ENCODE measurements at regions not wholly inside any gene's neighbourhood (a gene's known extent, or its start where the extent isn't known, plus 50 kb on each side); places are given as distances from the start of the nearest gene placed in this dataset.

DNA sequence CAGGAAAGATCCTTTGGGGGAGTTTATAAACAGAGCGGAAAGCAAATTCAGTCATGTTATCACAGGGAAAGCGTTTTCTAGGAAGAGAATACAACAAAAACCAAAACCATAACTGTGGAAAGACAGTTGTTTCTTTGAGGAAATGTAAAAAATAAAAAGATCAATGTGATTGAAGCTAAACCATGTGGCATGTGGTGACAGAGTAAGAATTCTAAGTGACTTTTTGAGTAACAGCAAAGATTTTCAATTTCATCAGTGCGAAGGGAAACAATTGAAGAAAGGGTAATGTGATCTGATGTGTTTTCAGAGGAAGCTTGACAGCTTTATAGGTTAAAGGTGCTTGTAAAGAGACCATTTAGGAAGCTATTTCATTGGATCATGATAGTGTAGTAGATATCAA is 575.9 kb upstream of the CHORDC1 start:
- DNase-seq, result no peak

GRCh38 chr11:90795746-90796145 is 572.9 kb upstream of the CHORDC1 start:
- DNase-seq, result no peak

GRCh38 chr11:90788961-90789360 is 566.1 kb upstream of the CHORDC1 start:
- no peak for DNase-seq

DNA sequence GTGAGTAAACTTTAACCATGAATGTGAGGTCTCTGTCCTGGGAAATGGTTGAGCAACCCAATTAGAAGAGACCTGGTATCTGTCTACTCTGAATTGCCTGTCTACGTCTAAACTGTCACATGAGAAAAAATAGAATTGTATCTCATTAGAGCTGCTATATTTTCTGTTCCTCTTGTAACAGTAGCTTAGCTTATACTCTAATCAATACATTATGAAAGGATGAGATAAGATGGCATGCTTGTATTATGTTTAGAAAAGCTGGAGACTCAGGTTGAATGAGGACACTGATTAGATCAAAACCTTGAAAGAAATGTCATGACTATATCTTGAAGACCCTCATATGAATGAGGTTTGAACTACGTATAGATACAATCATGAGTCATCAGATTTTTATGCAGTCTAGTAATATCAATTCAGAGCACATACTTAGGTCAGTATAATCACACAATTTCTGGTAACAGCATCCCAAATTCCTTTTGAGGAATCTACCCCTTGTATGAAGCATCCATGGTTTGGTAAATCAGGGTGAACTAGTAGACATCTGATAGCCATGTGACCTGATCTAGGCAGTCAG is 561.5 kb upstream of the CHORDC1 start:
- DNase-seq, result no peak

DNA sequence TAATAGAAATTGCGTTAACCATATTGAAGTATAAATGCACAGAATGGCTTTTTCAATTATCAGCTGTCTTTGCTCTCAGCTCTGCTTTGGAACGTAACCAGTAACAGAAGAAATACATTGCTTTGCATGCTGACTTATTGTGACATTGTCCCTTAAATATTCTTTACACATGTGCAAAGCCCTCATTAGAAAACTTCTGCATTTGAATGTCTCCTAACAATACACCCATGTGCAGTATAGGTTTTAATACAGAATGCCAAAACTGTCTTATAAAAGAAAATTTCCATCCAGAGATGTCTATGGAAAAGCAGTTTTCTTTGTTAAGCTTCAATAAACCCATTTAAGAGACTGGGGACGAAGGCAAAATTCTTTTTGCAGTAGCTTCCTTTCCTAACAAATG is 560.3 kb upstream of the CHORDC1 start:
- no peak for DNase-seq

DNA sequence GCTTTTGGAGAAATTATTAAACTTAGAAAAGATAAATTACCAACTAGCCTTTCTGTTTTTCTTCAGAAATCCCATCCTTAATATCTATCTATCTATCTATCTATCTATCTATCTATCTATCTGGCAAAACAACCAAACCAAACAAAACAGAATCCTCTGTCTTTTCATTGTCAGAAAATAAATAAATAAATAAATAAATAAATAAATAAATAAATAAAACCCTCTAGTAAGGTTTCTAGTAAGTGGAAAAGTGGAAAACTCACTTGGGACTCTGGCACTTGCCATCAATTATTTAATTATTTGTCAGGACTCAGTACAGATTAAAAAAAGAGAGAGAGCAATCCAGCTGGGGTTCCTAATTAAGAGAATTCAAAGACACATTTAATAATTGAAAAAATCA is 556.2 kb upstream of the CHORDC1 start:
- DNase-seq, result no peak

DNA sequence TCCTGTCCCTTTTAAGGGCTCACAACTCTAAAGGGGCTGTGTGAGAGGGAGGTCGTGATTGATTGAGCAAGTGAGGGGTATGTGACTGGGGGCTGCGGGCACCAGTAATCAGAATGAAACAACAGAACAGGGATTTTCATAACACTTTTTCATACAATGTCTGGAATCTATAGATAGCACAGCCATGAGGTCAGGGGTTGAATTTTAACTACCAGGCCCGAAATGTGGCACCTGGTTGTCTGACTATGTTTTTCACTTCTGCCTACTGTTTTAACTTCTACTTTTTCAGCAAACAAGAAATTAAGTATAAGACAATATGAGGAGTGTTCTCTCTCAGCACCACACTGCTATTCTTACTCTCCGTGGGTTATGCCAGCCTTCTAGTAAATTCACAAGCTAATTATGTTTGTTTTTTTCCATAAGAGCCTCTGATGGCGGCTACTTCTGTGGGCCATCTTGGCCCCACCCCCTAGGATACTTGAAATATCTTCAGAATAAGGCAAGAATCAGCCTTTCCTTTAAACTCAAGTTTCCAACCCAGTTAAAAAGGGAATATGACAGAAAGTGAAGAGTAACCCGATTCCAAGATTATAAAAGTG is 552.8 kb upstream of the CHORDC1 start:
- no peak for DNase-seq

DNA sequence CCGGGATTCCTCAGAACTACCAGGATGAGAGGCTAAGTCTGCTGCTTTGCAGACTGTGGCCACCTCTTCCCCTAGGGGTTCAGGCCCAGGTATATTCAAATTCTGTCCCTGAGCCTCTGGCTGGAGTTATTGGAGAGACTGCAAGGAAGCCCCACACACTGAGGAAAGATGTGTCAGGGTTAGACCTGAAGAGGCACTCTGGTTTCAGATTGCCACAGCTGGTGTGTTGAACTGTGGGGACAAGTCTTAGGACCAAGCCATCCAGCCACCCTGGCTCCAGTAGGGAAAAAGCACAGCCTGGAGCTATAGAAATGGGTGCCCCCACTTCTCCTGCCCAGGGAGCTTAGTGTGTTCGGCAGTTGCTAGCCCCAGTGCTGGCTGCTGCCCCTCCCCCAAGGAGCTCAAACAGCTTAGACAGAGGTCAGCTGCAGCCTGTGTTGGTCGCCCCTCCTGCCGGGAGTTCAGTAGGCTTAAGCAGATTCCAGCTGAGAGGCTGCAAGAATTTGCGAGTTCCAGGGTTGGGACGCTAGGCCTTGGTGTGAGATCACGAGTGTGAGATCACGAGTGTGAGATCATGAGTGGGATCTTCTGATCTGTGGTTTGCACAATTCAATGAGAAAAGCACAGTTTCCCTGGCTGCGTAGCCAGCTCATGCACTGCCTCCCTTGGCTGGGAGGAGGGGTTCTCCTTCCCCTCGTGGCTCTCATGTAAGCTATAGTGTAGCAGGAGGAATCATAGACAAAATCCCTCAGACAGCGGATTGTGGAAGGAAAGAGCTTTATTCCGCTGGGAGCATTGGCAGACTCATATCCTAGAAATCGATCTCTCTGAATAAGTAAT is 552.1 kb upstream of the CHORDC1 start:
- DNase-seq, result no peak

DNA sequence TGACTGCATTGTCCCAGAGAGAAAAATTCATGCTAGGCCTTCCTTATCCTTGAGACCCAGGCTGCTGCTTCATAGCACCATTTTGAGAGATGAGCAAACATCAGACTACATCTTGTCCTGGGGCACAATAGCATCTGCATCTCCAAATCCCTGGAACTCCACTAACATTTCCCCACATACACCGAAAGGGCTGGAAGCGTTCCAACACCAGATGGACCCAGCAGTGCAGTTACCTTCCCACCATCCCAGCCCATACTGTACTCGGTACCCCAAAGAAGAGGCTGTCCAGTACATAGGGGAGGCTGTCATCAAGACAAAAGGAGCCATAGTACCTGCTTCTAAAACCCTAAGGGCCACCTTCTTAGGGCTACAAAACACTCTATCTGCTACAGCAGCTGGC is 547.2 kb upstream of the CHORDC1 start:
- no peak for DNase-seq

GRCh38 chr11:90766121-90766520 is 543.3 kb upstream of the CHORDC1 start:
- no peak for DNase-seq

DNA sequence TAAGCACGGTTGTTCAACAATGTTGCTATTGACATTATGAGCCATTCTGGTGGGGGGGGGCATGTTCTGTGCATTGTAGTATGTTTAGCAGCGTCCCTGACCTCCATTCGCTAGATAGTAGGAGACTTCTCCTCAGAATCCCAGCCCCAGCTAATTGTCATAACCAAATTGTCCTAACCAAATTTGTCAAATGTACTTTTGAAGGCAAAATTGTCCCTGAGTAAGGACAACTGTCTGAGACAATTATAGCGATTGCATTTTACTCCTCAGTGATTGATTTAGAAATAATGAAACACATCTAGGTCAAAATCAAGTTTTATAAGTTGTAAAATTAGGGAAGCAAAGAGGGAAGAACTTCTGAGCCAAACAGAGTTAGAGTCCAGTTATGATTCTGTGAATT is 541.8 kb upstream of the CHORDC1 start:
- DNase-seq, result no peak

DNA sequence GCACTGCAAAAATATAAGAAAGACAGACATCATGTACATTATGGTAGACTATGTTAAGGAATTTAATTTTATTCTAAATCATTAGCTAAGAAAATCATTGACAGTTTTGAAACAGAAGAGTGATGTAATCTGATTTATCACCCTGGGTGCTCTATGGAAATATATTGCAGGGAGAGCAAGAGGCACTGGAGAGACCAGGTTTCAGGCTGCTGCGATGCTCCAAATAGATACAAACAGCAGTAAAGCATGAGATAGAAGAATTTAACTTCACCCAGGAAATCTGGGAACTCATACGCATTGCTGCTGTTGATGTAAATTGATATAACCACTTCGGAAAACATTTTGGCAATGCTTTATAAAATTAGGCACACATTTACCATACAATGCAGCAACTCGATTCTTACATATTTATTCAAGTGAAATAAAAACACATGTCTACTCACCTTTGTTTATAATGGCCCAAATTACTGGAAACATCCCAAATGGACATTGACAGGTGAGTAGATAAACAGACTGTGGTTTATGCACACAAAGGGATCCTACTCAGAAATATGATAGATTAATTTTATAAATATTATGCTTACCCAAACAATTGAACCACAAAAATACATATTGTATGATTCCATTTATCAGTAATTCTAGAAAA is 535.1 kb upstream of the CHORDC1 start:
- no peak for DNase-seq

DNA sequence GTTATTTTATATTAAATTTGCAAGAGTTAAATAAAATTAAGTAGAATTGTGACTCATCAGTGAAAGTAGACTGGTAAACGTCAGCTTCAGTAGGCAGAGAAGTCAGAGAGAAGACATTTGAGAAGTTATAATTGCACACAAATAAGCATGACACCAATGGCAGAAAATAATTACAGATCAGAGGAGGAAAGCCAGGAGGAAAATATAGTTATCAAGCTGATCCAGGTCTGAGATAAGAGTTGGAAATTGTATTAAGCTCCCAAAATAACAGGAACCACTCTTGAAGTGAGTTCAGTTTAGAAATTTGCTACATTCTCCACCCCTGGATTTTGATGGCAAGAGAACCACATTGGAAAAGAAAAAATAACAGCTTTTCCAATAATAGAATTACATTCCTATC is 533.8 kb upstream of the CHORDC1 start:
- DNase-seq, result no peak

DNA sequence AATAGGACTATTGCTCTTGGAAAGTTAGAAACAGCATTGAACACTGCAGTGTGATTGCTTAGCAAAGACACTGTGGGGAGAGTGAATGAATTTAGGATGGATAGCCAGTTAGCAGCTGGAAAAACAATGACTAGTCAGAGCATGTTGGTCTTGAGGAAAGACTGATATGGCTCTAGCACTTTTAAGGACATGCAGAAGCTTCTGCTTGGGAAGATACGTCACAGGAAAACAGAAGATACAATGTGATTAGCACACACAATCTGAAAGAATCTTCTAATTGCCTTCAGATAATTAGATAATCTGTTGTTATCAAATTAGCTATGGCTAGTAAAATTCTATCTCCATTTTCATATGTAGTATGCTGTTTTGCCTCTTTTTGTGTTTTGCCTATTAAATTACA is 530.7 kb upstream of the CHORDC1 start:
- DNase-seq, result no peak

DNA sequence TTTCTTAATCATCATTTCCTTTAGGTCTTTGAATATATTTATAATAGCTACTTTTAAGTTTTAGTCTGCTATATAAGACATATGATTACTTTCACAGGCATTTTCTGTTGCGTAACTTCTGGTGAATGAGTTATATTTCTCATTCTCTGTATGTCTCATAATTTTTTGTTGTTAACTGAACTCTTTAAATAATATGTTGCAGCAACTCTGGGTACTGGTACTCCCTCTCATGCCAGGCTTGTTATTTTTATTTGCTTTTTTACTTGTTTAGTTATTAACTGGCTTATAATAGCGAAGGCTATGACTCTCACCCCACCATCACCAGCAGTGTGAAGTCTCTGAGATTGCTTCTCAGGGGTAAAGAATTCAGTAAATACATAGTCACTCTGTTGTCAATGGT is 524.2 kb upstream of the CHORDC1 start:
- DNase-seq, result no peak

DNA sequence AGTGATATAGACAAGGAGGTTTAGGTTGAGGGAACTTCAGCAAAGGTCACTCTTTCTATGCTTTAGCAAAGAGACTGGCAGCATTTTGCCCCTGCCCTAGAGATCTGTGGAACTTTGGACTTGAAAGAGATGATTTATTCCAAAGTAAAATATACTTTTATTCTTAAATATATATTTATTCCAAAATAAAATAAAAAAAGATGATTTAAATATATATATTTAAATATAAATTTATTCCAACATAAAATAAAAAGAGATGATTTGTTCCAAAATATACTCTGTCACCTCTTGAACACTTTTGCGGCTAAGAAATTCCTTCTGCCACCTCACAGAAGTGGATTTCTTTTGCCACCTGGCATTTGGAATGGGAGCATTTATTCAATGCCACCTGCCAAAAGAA is 521.3 kb upstream of the CHORDC1 start:
- DNase-seq, result no peak

- no peak for DNase-seq
These were observed 516.0 kb upstream of the CHORDC1 start for GRCh38 chr11:90738799-90739198.

- DNase-seq, result no peak
These were observed 514.7 kb upstream of the CHORDC1 start for GRCh38 chr11:90737444-90738050.

DNA sequence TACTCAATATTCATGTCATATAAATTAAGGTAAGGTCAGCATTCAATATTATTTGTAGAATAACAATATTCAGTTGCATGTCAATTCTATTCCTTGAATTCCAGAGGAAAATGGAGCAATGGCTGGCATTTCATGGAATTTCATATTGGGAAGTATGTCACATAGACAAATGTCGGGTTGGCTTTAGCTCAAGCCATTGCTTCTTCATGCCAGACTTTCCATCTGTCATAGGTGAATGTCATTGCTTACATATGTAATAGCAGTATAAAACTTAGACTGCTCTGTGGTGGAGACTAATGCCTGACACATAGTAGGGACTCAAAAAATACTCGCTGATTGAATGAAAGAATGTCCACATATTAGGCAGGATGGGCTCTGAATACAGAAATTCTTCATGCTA is 509.6 kb upstream of the CHORDC1 start:
- no peak for DNase-seq

DNA sequence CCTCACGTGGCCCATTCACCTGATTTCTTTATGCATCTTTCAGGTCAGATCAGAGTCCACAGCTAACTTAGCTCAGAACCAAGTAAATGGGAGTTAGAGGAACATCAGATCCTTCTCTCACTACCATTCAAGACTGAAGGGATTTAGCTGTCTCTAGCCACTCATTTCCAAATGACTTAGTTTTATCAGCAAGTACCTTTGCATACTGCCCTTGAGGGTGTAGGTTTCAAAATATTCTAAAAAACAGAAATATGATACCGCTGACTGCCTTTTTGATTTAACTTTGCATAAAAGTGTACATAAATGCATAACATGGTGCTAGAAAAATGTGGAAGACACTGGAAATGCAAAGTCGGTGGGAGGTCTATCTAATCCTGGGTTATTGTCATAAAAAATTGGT is 500.6 kb upstream of the CHORDC1 start:
- DNase-seq, result no peak

DNA sequence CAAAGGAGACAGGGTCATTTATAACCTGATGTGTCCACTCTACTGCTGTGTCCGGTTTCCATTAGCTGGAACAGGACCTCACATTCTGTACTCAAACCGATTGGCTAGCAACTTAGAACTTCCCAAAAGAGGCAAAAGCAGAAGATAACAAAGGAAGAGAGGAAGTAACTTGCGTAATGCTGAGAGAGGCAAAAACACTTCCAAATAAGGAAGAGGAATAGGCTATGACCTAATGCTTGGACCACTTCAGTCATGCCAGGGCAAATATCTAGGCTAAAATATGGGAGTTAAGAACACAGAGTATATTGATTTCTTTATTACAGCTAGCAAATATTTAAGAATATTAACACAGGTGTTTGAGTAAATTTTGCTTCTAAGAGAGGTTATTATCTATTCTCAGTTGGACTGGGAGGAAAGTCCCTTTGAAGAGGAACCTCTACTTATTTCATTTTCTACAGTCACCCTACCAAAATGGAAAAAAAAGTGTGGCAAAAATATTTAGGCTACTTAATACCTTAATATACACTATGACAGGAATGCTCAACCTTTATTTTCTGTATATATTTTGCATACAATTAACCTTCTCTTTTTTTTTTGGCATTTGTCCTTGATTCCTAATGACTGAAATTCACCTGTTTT is 499.8 kb upstream of the CHORDC1 start:
- no peak for DNase-seq

DNA sequence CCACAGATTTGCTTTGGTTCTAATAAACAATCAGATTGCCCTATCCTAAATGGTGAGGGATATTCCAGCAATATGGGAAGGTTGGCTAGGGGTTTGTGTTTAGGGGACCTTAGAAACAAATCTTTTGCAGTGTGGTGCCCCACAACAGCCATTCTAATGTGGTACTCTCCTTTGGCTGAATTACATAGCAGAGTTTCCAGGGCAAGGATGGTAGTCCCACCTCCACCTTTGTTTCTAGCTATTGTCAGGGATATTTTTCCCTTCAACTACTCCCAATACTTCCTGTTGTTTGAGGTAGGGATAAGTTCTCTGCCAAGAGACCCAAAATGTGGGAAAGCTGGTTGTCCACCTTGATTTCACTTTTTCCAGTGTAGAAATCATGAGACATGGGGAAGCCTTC is 494.7 kb upstream of the CHORDC1 start:
- no peak for DNase-seq

- no peak for DNase-seq
These were observed 482.8 kb upstream of the CHORDC1 start for GRCh38 chr11:90705661-90706060.
